ENCODE measurements at regions not wholly inside any gene's neighbourhood (a gene's known extent, or its start where the extent isn't known, plus 50 kb on each side); places are given as distances from the start of the nearest gene placed in this dataset.
"Not testable (repeated sequence)": the region's sequence is repeated elsewhere in the genome, so short reads cannot be mapped to it uniquely, and the experiment has no call there.

DNA sequence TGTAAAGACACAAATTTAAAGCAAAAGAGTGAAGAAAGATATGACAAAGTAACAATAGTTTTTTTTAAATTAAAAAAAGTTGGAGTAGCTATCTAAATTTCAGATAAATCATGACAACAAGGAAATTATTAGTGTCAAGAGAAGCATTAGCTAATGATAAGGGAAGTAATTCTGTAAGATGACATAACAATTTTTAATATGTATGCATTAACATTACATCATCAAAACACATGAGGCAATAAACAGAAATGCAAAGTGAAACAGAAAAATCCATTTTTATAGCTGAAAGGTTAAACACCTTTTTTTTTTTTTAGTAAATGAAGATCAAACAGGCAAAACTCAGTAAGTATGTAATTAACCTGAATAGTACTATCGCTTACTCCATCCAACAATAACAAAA lies 804.9 kb upstream of the PRR20A start:
- no peak for DNase-seq

- DNase-seq = no peak
Measured at GRCh38 chr13:56338421-56338820, 802.3 kb upstream of the PRR20A start.

GRCh38 chr13:56347014-56347413 lies 793.7 kb upstream of the PRR20A start:
- no peak for DNase-seq

DNA sequence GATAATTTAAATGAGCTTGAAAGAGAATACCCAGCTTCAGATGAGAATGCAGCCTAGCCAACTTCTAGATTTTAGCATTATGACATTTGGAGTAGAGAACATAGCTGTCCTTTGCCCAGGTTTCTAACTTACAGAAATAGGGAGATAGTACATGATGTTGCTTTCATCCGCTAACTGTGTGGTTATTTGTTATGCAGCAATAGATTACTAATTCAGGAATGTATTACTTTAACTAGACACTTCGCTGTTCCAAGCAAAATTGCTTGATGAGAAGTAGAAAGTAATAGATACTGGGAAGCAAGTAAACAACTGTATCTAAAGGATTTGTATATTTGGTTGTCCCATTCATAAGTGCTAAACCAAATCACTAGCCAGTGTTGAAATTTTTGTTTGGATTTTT lies 790.9 kb upstream of the PRR20A start:
- DNase-seq = no peak

- DNase-seq = peak; percentile 15
Measured at GRCh38 chr13:56351041-56351440, 789.7 kb upstream of the PRR20A start.

- DNase-seq = no peak
Measured at GRCh38 chr13:56352361-56352760, 788.4 kb upstream of the PRR20A start.

DNA sequence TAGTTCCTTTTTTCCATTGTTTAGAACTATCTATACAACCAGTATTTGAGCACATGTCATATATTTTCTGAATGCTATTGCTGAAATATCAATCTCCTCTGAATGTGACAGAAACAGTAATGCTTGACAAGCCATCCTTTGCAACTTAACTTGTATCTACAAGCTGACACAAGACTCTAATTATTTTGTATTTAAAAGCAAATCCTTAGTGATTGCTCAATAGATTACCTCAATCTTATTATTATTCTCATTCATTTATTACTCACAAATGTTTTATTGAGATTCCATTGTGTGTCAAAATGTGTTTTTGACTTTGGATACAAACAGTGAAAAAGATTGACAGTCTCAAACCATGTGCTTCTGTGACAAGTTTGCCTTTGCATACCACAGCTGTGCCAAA lies 787.8 kb upstream of the PRR20A start:
- DNase-seq = no peak

- no peak for DNase-seq
Measured at GRCh38 chr13:56356690-56357089, 784.0 kb upstream of the PRR20A start.

DNA sequence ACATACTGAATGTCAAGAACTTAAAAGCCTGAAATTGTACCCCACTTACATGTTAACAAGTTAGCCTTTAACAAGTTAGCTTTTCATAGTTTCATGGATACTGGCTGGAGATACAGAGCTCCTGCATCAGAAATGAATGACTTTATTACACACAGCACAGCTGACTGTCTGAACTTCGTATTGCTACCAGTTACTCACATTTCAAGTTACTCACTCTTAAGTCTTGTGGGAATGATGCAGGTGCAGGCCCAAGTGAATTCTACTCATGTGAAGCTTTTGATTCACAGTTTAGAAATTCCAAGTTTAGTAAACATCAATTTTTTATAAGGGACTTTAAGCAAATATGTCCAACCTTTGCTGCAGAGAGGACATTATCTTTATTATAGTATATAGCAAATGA lies 762.2 kb upstream of the PRR20A start:
- DNase-seq = no peak

DNA sequence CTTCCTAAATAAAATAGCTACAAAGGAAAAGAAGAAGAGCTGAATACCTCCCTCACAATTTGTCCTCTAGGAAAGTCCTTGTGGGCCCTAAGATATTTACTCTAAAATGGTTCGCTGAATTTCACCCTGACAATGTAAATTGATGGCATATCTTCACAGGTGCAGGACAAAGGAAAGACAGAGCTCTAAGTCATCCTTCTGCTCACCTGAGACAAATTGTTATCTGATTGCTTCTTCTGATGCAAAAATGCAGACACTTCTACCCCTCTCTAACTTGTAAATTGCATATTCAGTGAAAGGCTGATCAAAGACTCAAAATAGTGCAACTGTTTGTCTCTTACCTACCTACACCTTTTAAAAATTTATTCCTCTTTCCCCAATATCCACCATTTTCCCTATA lies 747.2 kb upstream of the PRR20A start:
- DNase-seq = no peak

DNA sequence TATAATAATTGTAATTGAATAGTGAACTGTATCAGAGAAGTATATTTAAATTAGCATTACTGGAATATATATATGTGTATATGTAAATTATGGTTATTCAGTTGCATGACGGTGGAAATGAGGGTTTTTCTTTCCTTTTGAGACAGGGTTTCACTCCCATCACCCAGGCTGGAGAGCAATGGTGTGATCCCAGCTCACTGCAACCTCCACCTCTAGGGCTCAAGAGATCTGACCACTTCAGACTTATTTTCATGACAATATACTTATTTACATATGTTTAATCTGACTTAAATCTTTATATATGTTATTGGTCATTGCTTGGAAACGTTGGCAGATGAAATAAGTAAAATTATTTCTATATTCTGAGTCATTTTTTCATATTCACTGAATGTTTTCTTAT lies 744.4 kb upstream of the PRR20A start:
- no peak for DNase-seq

DNA sequence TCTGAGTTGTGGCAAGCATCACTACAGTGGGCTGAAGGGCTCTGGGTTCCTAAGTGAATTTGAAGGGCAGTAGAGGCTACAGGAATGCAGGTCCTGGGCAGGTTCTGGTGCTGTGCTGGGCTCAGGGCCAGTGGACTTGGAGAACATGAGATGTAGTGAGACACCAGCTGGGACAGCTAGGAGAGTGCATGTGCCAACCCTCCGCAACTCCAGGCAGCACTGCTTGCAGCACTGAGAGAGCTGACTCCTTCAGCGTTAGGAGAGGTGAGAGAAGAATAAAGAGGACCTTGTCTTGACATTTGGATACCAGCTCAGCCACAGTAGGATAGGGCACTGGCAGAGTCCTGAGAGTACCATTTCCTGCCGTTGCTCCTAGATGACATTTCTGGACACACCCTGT lies 739.9 kb upstream of the PRR20A start:
- no peak for DNase-seq

GRCh38 chr13:56412856-56413255 lies 727.9 kb upstream of the PRR20A start:
- DNase-seq = no peak

DNA sequence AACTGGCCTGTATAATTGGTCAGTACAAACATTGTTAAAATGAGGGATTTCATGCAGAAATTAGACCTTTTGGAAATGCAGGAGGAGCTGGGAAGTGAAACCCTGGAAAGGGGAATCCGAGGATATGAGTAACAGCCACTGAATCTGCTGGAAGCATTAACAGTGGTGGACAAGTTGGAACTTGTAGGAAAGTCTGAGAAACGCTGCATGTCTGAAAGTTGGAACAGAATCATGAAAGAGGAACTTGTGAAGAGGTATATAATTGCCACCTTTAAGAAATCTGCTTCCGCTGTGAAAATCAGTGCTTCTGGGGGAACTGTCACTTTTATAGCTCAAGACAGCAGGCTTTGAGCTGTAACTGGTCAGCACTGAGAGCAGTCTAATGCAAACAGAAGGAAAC lies 716.5 kb upstream of the PRR20A start:
- peak; percentile 65 for DNase-seq

- peak; percentile 51 for DNase-seq
Measured at GRCh38 chr13:56457535-56458190, 683.1 kb upstream of the PRR20A start.

GRCh38 chr13:56459286-56459685 lies 681.4 kb upstream of the PRR20A start:
- no peak for DNase-seq

- DNase-seq = no peak
Measured at GRCh38 chr13:56501750-56502149, 639.0 kb upstream of the PRR20A start.

DNA sequence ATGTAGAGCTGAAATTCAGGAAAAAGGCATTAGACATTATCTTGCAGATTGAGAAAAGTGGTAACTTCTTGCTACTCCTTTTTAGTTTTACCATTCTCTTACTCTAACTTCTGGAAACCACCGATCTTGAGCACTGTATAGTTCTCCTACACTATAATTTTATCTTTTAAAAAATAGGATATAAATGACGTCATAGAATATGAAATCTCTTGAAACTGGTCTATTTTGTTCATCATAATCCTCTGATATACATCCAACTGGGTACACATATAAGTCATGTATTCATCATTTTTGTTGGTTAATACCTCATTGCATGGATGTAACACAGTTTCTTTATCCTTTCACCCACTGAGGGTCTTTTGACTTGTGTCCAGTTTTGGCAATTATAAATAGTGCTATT lies 629.9 kb upstream of the PRR20A start:
- DNase-seq = no peak

DNA sequence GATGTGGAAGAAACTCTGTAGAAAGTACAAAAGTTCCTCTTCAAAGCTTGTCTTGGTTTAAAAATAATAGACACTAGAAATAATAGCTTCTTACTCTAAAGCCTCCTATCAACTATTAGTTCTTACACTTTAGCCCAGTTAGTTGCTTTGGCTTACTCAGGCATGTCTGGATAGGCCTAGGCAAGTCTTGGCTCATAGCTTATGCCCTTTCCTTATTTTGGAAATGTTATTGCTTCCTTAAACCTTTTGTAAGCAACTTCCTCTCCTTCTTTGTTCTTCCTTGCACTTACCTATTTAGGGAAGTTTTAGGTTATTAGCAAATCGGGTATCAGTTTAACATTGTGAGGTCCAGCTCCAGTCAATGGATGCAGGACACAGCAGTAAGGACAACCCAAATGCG lies 628.4 kb upstream of the PRR20A start:
- not testable (repeated sequence) for DNase-seq

DNA sequence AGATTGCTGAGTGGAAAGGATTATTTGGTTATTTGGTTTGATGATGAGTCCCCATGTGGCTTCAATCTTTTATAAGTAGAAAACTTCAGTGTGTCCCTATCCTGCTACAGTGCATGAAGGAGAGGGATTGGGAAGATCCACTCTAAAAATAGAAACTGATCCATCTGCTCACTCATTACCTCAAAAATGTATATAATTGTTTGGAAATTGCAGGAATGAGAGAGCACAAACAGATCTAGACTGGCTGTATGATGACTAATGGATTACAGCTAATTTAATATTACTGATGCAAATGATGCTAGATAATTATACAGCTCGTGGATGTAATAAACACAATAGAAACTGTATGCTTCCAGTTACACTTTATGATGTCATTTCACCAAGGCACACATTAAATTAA lies 625.3 kb upstream of the PRR20A start:
- no peak for DNase-seq

GRCh38 chr13:56528040-56528790 lies 612.5 kb upstream of the PRR20A start:
- no peak for DNase-seq

- no peak for DNase-seq
Measured at GRCh38 chr13:56530096-56530495, 610.6 kb upstream of the PRR20A start.

DNA sequence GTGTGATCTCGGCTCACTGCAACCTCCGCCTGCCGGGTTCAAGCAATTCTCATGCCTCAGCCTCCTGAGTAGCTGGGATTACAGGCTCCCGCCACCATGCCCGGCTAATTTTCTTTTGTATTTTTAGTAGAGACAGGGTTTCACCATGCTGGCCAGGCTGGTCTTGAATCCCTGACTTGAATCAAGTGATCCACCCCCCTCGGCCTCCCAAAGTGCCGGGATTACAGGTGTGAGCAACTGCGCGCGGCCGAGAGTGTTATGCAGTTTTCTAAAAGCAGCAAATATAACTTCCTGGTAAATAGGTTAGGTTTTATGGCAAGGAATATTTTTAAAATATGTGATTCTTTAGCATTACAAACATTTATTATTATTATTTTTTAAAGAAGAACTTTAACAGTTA lies 592.8 kb upstream of the PRR20A start:
- not testable (repeated sequence) for DNase-seq

DNA sequence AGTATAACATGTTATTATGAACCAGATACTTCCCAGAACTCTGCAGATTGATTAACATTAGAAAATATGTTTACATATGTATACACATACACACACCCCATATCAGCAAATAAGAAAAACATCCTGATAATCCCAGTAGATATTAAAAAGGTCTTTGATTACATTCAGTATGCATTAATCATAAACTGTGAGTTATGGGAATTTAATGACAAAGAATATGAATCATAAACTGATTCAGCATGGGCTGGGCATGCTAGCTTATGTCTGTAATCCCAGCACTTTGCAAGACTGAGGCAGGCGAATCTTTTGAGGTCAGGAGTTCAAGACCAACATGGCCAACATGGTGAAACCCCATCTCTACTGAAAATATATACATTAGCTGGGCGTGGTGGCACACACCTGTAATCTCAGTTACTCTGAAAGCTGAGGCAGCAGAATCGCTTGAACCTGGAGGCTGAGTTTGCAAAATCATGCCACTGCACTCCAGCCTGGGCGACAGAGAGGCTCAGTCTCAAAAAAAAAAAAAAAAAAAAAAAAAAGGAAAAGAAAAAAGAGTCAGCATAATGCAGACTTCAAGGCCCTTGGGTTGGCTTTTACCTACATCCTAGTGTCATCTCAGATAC lies 581.9 kb upstream of the PRR20A start:
- no peak for DNase-seq
